Progenitor cell of endocrine pancreas (in vitro differentiated cells): ENCODE measurements at regions not wholly inside any gene's neighbourhood (a gene's known extent, or its start where the extent isn't known, plus 50 kb on each side); places are given as distances from the start of the nearest gene placed in this dataset.

ENCODE experiments used
- DNase-seq: peaks from one replicate; pipeline ENCODE4 v3.0.0; 2021; ENCODE audit warnings: low spot score; ENCODE audit not compliant: unreplicated experiment
- H3K27ac Mint-ChIP-seq: 2 replicates; pipeline ENCODE4 v1.8.0; 2021; ENCODE audit warnings: mild to moderate bottlenecking, moderate library complexity, mixed read lengths
- H3K27me3 Mint-ChIP-seq: 2 replicates; pipeline ENCODE4 v1.8.0; 2021; ENCODE audit warnings: mixed read lengths
- H3K36me3 Mint-ChIP-seq: 2 replicates; pipeline ENCODE4 v1.8.0; 2022; ENCODE audit warnings: mixed read lengths; ENCODE audit not compliant: insufficient read depth
- H3K4me1 Mint-ChIP-seq: 2 replicates; pipeline ENCODE4 v1.8.0; 2021; ENCODE audit warnings: low read depth, mixed read lengths
- H3K4me3 Mint-ChIP-seq: 2 replicates; pipeline ENCODE4 v1.8.0; 2021; ENCODE audit warnings: low read depth, mild to moderate bottlenecking, moderate library complexity, mixed read lengths
- H3K9me3 Mint-ChIP-seq: 2 replicates; pipeline ENCODE4 v1.8.0; 2021; ENCODE audit warnings: low read depth, mixed read lengths
- CTCF ChIP-seq: fragments of 200-600 bp; sonication (generic); IDR thresholded peaks from one replicate; pipeline ENCODE4 v1.5.0; 2021; ENCODE audit warnings: antibody characterized with exemption, mild to moderate bottlenecking; ENCODE audit not compliant: unreplicated experiment

- H3K4me1 Mint-ChIP-seq, result peaks cover 2% of the 10 kb centered on the region
- H3K9me3 Mint-ChIP-seq, result no peaks in the 10 kb centered on the region
- no peak for DNase-seq
- H3K27ac Mint-ChIP-seq, result no peak overlapping the region
- TF ChIP-seq CTCF, result no peak
- H3K27me3 Mint-ChIP-seq, result no peaks in the 10 kb centered on the region
- H3K4me3 Mint-ChIP-seq, result no peak overlapping the region
- no peaks in the 10 kb centered on the region for H3K36me3 Mint-ChIP-seq
Measured at GRCh38 chr7:136348142-136348541, 371.0 kb upstream of the MTPN start.

- TF ChIP-seq CTCF, result no peak
- Mint-ChIP-seq H3K4me3 (no peak overlapping the region), H3K9me3 (no peaks in the 10 kb centered on the region), H3K27ac (no peak overlapping the region), H3K27me3 (no peaks in the 10 kb centered on the region), H3K4me1 (no peaks in the 10 kb centered on the region), H3K36me3 (no peaks in the 10 kb centered on the region)
- no peak for DNase-seq
Measured at GRCh38 chr7:136347488-136347887, 370.3 kb upstream of the MTPN start.

GRCh38 chr7:136342251-136342650, 365.1 kb upstream of the MTPN start:
- Mint-ChIP-seq H3K36me3 (no peaks in the 10 kb centered on the region), H3K4me3 (no peak overlapping the region), H3K9me3 (no peaks in the 10 kb centered on the region), H3K27ac (no peak overlapping the region), H3K27me3 (no peaks in the 10 kb centered on the region), H3K4me1 (no peaks in the 10 kb centered on the region)
- TF ChIP-seq CTCF, result no peak
- no peak for DNase-seq

- H3K9me3 Mint-ChIP-seq, result no peaks in the 10 kb centered on the region
- no peak overlapping the region for H3K4me3 Mint-ChIP-seq
- H3K36me3 Mint-ChIP-seq, result no peaks in the 10 kb centered on the region
- no peak for TF ChIP-seq CTCF
- no peak overlapping the region for H3K27ac Mint-ChIP-seq
- H3K27me3 Mint-ChIP-seq, result no peaks in the 10 kb centered on the region
- no peaks in the 10 kb centered on the region for H3K4me1 Mint-ChIP-seq
- no peak for DNase-seq
Measured at GRCh38 chr7:136339464-136339863, 362.3 kb upstream of the MTPN start.

- Mint-ChIP-seq H3K36me3 (no peaks in the 10 kb centered on the region), H3K4me1 (no peaks in the 10 kb centered on the region), H3K9me3 (no peaks in the 10 kb centered on the region), H3K27me3 (no peaks in the 10 kb centered on the region), H3K27ac (no peak overlapping the region), H3K4me3 (no peak overlapping the region)
- no peak for DNase-seq
- no peak for TF ChIP-seq CTCF
Measured at GRCh38 chr7:136336932-136337331, 359.8 kb upstream of the MTPN start.
